HCT116 (cell line): ENCODE measurements at regions not wholly inside any gene's neighbourhood (a gene's known extent, or its start where the extent isn't known, plus 50 kb on each side); places are given as distances from the start of the nearest gene placed in this dataset.

Experiments used
- ATAC-seq: fragments of 200-7000 bp; cut with Tn5 transposase; 2 replicates; pipeline ENCODE4 v1.9.1; 2020; ENCODE audit warnings: mild to moderate bottlenecking, moderate library complexity
- BruUV-seq: library from RNA; stranded (reverse); fragments of 400-500 nt; replicated peaks from 2 replicates; lab custom pipeline; 2021; lab: Mats Ljungman, UMichigan
- CTCF ChIA-PET: fragments of 300-600 bp; sonication (Branson Sonifier 250); formaldehyde crosslinking; loops from one replicate; lab custom pipeline; 2021; ENCODE audit warnings: antibody characterized with exemption; lab: Charles Lee
- POLR2A ChIA-PET: fragments of 300-600, 350-600 bp; sonication (Branson Sonifier 250); formaldehyde crosslinking; loops from one replicate; lab custom pipeline; 2021; ENCODE audit warnings: antibody characterized with exemption; lab: Charles Lee
- RAD21 ChIA-PET, 2 experiments: fragments of 300-600 bp; sonication (Branson Sonifier 250); formaldehyde crosslinking; loops; one replicate each; lab custom pipeline; 2023; ENCODE audit warnings: low total read pairs in 2 of 2; ENCODE audit not compliant: uncharacterized antibody in 2 of 2, unreplicated experiment in 2 of 2, low non-redundant PET in 1 of 2; lab: Charles Lee
- DNase-seq: peaks from one replicate; pipeline ENCODE4 v3.0.0-alpha.2; 2010; ENCODE audit warnings: low read depth, low spot score
- H2AFZ ChIP-seq: fragments of 200-600 bp; shearing (Covaris generic), sonication (generic); 2 replicates; pipeline ENCODE4 v1.6.1; 2017; ENCODE audit warnings: low read depth, mixed run types, mixed read lengths, antibody characterized with exemption, low read length; ENCODE audit not compliant: poor library complexity, severe bottlenecking
- H3K27ac ChIP-seq: 2 replicates; pipeline ENCODE4 v1.5.1; 2012; ENCODE audit warnings: low read depth, low read length
- H3K27me3 ChIP-seq: fragments of 200-600 bp; sonication (generic); 2 replicates; pipeline ENCODE4 v1.6.1; 2016; ENCODE audit warnings: mixed run types, low read length, mixed read lengths; ENCODE audit not compliant: insufficient read depth
- H3K36me3 ChIP-seq, 2 experiments: fragments of 200-500 bp in 1 of 2; fragments of 200-600 bp in 1 of 2; sonication (Bioruptor generic) in 1 of 2; sonication (generic) in 1 of 2; 2 replicates each; pipeline versions ENCODE4 v1.5.1 to v1.6.1; 2014 to 2016; ENCODE audit warnings: low read length in 2 of 2, inconsistent platforms in 1 of 2, mixed read lengths in 1 of 2, mixed run types in 1 of 2; ENCODE audit not compliant: insufficient read depth in 2 of 2, control insufficient read depth in 1 of 2
- H3K4me1 ChIP-seq, 2 experiments: fragments of 200-600 bp in 1 of 2; sonication (generic) in 1 of 2; 2 replicates each; pipeline versions ENCODE4 v1.5.1 to v1.6.1; 2012 to 2017; ENCODE audit warnings: low read length in 2 of 2, inconsistent platforms in 1 of 2, mild to moderate bottlenecking in 1 of 2, mixed read lengths in 1 of 2, mixed run types in 1 of 2, moderate library complexity in 1 of 2; ENCODE audit not compliant: insufficient read depth in 2 of 2, control insufficient read depth in 1 of 2
- H3K4me2 ChIP-seq: fragments of 200-600 bp; sonication (generic); 2 replicates; pipeline ENCODE4 v1.6.1; 2017; ENCODE audit warnings: mixed run types, low read length, mixed read lengths
- H3K4me3 ChIP-seq, 2 experiments: fragments of 200-600 bp in 1 of 2; sonication (generic) in 1 of 2; replicated peaks in 1 of 2; 2 replicates each; pipeline ENCODE4 v1.5.1; 2011 to 2016; ENCODE audit warnings: low read length in 2 of 2, control low read depth in 1 of 2, low read depth in 1 of 2, mild to moderate bottlenecking in 1 of 2, mixed read lengths in 1 of 2, mixed run types in 1 of 2
- H3K79me2 ChIP-seq: fragments of 200-600 bp; sonication (generic); 2 replicates; pipeline ENCODE4 v1.6.1; 2017; ENCODE audit warnings: mild to moderate bottlenecking, mixed run types, low read length, moderate library complexity, mixed read lengths; ENCODE audit not compliant: insufficient read depth
- H3K9ac ChIP-seq: fragments of 200-600 bp; sonication (generic); 2 replicates; pipeline ENCODE4 v1.6.1; 2016; ENCODE audit warnings: low read length, mixed read lengths
- H3K9me2 ChIP-seq: fragments of 200-600 bp; sonication (generic), shearing (Covaris generic); 2 replicates; pipeline ENCODE4 v1.6.1; 2017; ENCODE audit warnings: mixed run types, mild to moderate bottlenecking, moderate library complexity; ENCODE audit not compliant: insufficient read depth
- H3K9me3 ChIP-seq, 2 experiments: fragments of 200-500 bp in 1 of 2; fragments of 200-600 bp in 1 of 2; sonication (Bioruptor generic) in 1 of 2; sonication (generic) in 1 of 2; 2 replicates each; pipeline ENCODE4 v1.6.1; 2014 to 2017; ENCODE audit warnings: low read length in 2 of 2, mixed read lengths in 2 of 2, inconsistent platforms in 1 of 2, low read depth in 1 of 2, mild to moderate bottlenecking in 1 of 2, mixed run types in 1 of 2, moderate library complexity in 1 of 2; ENCODE audit not compliant: control insufficient read depth in 1 of 2, insufficient read depth in 1 of 2
- H4K20me1 ChIP-seq: fragments of 200-600 bp; sonication (generic), shearing (Covaris generic); 2 replicates; pipeline ENCODE4 v1.6.1; 2017; ENCODE audit warnings: mixed run types, mild to moderate bottlenecking, moderate library complexity; ENCODE audit not compliant: insufficient read depth
- CBX3 ChIP-seq: IDR thresholded peaks from 2 replicates; pipeline ENCODE4 v1.6.1; 2012; ENCODE audit warnings: low read depth
- CEBPB ChIP-seq: IDR thresholded peaks from 2 replicates; pipeline ENCODE4 v1.6.1; 2012; ENCODE audit warnings: low read depth
- CTCF ChIP-seq, 3 experiments: fragments of 200-600 bp in 1 of 3; sonication (generic) in 1 of 3; IDR thresholded peaks in 2 of 3; conservative IDR thresholded peaks in 1 of 3; 2 replicates each; pipeline ENCODE4 v1.5.1; 2012 to 2017; ENCODE audit warnings: low read depth in 2 of 3, low read length in 2 of 3, antibody characterized with exemption in 1 of 3, borderline replicate concordance in 1 of 3, control low read depth in 1 of 3, mild to moderate bottlenecking in 1 of 3, mixed read lengths in 1 of 3, mixed run types in 1 of 3, moderate library complexity in 1 of 3; ENCODE audit not compliant: insufficient read depth in 1 of 3
- ELF1 ChIP-seq: IDR thresholded peaks from 2 replicates; pipeline ENCODE4 v1.6.1; 2012; ENCODE audit warnings: low read depth, borderline replicate concordance
- EZH2 ChIP-seq: fragments of 200-600 bp; sonication (generic); IDR thresholded peaks from 2 replicates; pipeline ENCODE4 v1.6.1; 2017; ENCODE audit warnings: antibody characterized with exemption, mixed run types
- FOSL1 ChIP-seq: IDR thresholded peaks from 2 replicates; pipeline ENCODE4 v1.6.1; 2012; ENCODE audit warnings: low read depth
- JUND ChIP-seq: IDR thresholded peaks from 2 replicates; pipeline ENCODE4 v1.6.1; 2012
- MAX ChIP-seq: IDR thresholded peaks from 2 replicates; pipeline ENCODE4 v1.6.1; 2012
- POLR2A ChIP-seq: IDR thresholded peaks from 2 replicates; pipeline ENCODE4 v1.7.0; 2011; ENCODE audit warnings: borderline replicate concordance; ENCODE audit not compliant: insufficient read depth, insufficient read length; ENCODE audit errors: extremely low read depth
- POLR2AphosphoS5 ChIP-seq: IDR thresholded peaks from 2 replicates; pipeline ENCODE4 v1.6.1; 2011; ENCODE audit warnings: mild to moderate bottlenecking, low read depth, low read length, moderate library complexity
- SIN3A ChIP-seq: IDR thresholded peaks from 2 replicates; pipeline ENCODE4 v1.6.1; 2012; ENCODE audit warnings: low read depth
- SP1 ChIP-seq: IDR thresholded peaks from 2 replicates; pipeline ENCODE4 v1.6.1; 2012; ENCODE audit warnings: low read depth
- SRF ChIP-seq: IDR thresholded peaks from 2 replicates; pipeline ENCODE4 v1.6.1; 2012; ENCODE audit warnings: low read depth
- TCF7L2 ChIP-seq: IDR thresholded peaks from 2 replicates; pipeline ENCODE4 v1.7.0; 2011; ENCODE audit warnings: borderline replicate concordance, inconsistent platforms; ENCODE audit not compliant: insufficient read depth, insufficient read length; ENCODE audit errors: extremely low read depth
- YY1 ChIP-seq: IDR thresholded peaks from 2 replicates; pipeline ENCODE4 v1.6.1; 2011; ENCODE audit warnings: low read length, low read depth, moderate library complexity, mild to moderate bottlenecking; ENCODE audit not compliant: insufficient replicate concordance; ENCODE audit errors: extremely low read depth
- ZBTB33 ChIP-seq: IDR thresholded peaks from 2 replicates; pipeline ENCODE4 v1.6.1; 2011; ENCODE audit warnings: mild to moderate bottlenecking, low read length, moderate library complexity; ENCODE audit not compliant: insufficient replicate concordance; ENCODE audit errors: extremely low read depth
- ZFX ChIP-seq: fragments of 450-650 bp; IDR thresholded peaks from 2 replicates; pipeline ENCODE4 v1.6.1; 2017
- ZNF274 ChIP-seq: fragments of 200-500 bp; sonication (Bioruptor generic); IDR thresholded peaks from 2 replicates; pipeline ENCODE4 v1.6.1; 2014; ENCODE audit warnings: mild to moderate bottlenecking, low read depth, low read length, inconsistent platforms
- intact Hi-C: fragments of 100-400 bp; cut with micrococcal nuclease; formaldehyde crosslinking; loops from 2 replicates; pipeline ENCODE4 v1.10.0; 2022
- TF ChIP-seq, protein P1 (sequence below): IDR thresholded peaks from 2 replicates; pipeline ENCODE4 v1.6.1; 2012; ENCODE audit warnings: low read depth
- TF ChIP-seq, protein P2 (sequence below): IDR thresholded peaks from 2 replicates; pipeline ENCODE4 v1.6.1; 2012

GRCh38 chr17:12277827-12278226 is 257.1 kb downstream of the MAP2K4 start:
- CTCF ChIA-PET, result no interaction called here
- DNase-seq, result no peak
- POLR2A ChIA-PET, result no interaction called here

More at GRCh38 chr17:12277827-12278226, 257.1 kb downstream of the MAP2K4 start:
- H3K4me2 ChIP-seq, result no peak overlapping the region
- no peak overlapping the region for H3K4me3 ChIP-seq
- intact Hi-C loops, result no loop called here
- BruUV-seq, result no TSS peak
- H4K20me1 ChIP-seq, result no peaks in the 10 kb centered on the region
- H3K9ac ChIP-seq, result no peak overlapping the region
- H2AFZ ChIP-seq, result no peak overlapping the region
- no peaks in the 10 kb centered on the region for H3K9me3 ChIP-seq
- no peak overlapping the region for H3K27ac ChIP-seq
- H3K4me1 ChIP-seq, result no peaks in the 10 kb centered on the region
- TF ChIP-seq POLR2AphosphoS5 (no peak), YY1 (no peak), SP1 (no peak), CEBPB (no peak), CTCF (IDR thresholded peaks at IDR 0.05 in 2 of 3, conservative IDR thresholded peaks at IDR 0.05 in 1 of 3; ENCODE audit: borderline replicate concordance in 1 of 3, insufficient read depth in 1 of 3, low read depth in 2 of 3, low read length in 2 of 3) (no peak), SIN3A (no peak), ZBTB33 (no peak), EZH2 (no peak), TCF7L2 (no peak), POLR2A (no peak), ZFX (no peak), ELF1 (no peak), SRF (no peak), CBX3 (no peak), FOSL1 (no peak), ZNF274 (no peak), JUND (no peak), MAX (no peak)
- TF ChIP-seq, protein P1, sequence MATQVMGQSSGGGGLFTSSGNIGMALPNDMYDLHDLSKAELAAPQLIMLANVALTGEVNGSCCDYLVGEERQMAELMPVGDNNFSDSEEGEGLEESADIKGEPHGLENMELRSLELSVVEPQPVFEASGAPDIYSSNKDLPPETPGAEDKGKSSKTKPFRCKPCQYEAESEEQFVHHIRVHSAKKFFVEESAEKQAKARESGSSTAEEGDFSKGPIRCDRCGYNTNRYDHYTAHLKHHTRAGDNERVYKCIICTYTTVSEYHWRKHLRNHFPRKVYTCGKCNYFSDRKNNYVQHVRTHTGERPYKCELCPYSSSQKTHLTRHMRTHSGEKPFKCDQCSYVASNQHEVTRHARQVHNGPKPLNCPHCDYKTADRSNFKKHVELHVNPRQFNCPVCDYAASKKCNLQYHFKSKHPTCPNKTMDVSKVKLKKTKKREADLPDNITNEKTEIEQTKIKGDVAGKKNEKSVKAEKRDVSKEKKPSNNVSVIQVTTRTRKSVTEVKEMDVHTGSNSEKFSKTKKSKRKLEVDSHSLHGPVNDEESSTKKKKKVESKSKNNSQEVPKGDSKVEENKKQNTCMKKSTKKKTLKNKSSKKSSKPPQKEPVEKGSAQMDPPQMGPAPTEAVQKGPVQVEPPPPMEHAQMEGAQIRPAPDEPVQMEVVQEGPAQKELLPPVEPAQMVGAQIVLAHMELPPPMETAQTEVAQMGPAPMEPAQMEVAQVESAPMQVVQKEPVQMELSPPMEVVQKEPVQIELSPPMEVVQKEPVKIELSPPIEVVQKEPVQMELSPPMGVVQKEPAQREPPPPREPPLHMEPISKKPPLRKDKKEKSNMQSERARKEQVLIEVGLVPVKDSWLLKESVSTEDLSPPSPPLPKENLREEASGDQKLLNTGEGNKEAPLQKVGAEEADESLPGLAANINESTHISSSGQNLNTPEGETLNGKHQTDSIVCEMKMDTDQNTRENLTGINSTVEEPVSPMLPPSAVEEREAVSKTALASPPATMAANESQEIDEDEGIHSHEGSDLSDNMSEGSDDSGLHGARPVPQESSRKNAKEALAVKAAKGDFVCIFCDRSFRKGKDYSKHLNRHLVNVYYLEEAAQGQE, result no peak
- TF ChIP-seq, protein P2, sequence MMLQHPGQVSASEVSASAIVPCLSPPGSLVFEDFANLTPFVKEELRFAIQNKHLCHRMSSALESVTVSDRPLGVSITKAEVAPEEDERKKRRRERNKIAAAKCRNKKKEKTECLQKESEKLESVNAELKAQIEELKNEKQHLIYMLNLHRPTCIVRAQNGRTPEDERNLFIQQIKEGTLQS, result no peak
- H3K36me3 ChIP-seq, result no peaks in the 10 kb centered on the region
- no peaks in the 10 kb centered on the region for H3K79me2 ChIP-seq
- H3K27me3 ChIP-seq, result 0 out of 2 replicates have a peak, but pooled peaks cover 7% of the 10 kb centered on the region
- no peaks in the 10 kb centered on the region for H3K9me2 ChIP-seq
- no peak for ATAC-seq
- RAD21 ChIA-PET, result no interaction called here
